Gastroesophageal sphincter (tissue), 3 donors: ENCODE measurements at regions not wholly inside any gene's neighbourhood (a gene's known extent, or its start where the extent isn't known, plus 50 kb on each side); places are given as distances from the start of the nearest gene placed in this dataset.

Experiments
- CTCF ChIP-seq, 4 experiments: fragments of 200-600 bp in 2 of 4; fragments of 450-650 bp in 2 of 4; sonication (generic) in 1 of 4; IDR thresholded peaks; one replicate each; pipeline ENCODE4 v1.5.1; 2017 to 2019; ENCODE audit warnings: antibody characterized with exemption in 4 of 4, mild to moderate bottlenecking in 2 of 4, moderate library complexity in 2 of 4
- EP300 ChIP-seq: sonication (generic); formaldehyde crosslinking; IDR thresholded peaks from one replicate; pipeline ENCODE4 v1.6.1; 2017; ENCODE audit warnings: antibody characterized with exemption, mild to moderate bottlenecking
- POLR2A ChIP-seq, 2 donors: fragments of 450-650 bp; IDR thresholded peaks; one replicate each; pipeline ENCODE4 v1.6.1; 2017; ENCODE audit warnings: antibody characterized with exemption in 2 of 2, mild to moderate bottlenecking in 2 of 2, moderate library complexity in 1 of 2
- POLR2AphosphoS5 ChIP-seq: sonication (generic); formaldehyde crosslinking; IDR thresholded peaks from one replicate; pipeline ENCODE4 v1.6.1; 2017; ENCODE audit warnings: antibody characterized with exemption

- TF ChIP-seq CTCF (IDR thresholded peaks at IDR 0.05): no peak
- TF ChIP-seq POLR2A (IDR thresholded peaks at IDR 0.05): no peak
- no peak for TF ChIP-seq POLR2AphosphoS5
- no peak for TF ChIP-seq EP300
These were observed 76.1 kb downstream of the MID1IP1 start for GRCh38 chrX:38877366-38877765.
